ENCODE measurements at regions not wholly inside any gene's neighbourhood (a gene's known extent, or its start where the extent isn't known, plus 50 kb on each side); places are given as distances from the start of the nearest gene placed in this dataset.

DNA sequence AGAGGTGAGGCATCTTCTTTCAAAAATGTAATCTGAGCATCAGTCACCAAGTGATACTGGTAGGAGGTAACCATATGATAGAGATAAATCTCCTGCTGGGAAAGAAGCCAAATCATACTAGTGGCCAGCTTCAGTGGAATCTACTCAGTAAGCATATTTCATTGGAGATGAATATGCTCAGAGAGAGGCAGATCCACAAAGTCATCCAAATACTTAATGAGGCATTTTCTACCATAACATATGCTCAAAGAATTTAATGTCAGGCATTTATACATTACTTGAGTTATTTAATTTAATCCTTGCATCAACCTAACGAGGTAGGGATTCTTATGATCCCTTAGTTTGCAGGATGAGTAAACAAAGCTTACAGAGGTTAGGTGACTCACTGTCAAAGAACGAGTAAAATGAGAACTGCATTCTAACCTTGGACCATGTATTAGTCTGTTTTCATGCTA lies 50.9 kb upstream of the DMRTA1 start:
- TF ChIP-seq, protein P1, sequence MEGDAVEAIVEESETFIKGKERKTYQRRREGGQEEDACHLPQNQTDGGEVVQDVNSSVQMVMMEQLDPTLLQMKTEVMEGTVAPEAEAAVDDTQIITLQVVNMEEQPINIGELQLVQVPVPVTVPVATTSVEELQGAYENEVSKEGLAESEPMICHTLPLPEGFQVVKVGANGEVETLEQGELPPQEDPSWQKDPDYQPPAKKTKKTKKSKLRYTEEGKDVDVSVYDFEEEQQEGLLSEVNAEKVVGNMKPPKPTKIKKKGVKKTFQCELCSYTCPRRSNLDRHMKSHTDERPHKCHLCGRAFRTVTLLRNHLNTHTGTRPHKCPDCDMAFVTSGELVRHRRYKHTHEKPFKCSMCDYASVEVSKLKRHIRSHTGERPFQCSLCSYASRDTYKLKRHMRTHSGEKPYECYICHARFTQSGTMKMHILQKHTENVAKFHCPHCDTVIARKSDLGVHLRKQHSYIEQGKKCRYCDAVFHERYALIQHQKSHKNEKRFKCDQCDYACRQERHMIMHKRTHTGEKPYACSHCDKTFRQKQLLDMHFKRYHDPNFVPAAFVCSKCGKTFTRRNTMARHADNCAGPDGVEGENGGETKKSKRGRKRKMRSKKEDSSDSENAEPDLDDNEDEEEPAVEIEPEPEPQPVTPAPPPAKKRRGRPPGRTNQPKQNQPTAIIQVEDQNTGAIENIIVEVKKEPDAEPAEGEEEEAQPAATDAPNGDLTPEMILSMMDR (IDR thresholded peaks at IDR 0.05) = no peak
- TF ChIP-seq POLR2A (IDR thresholded peaks at IDR 0.05) = no peak

Data from body of pancreas (tissue), 4 donors.